HepG2 (cell line): ENCODE measurements at regions not wholly inside any gene's neighbourhood (a gene's known extent, or its start where the extent isn't known, plus 50 kb on each side); places are given as distances from the start of the nearest gene placed in this dataset.

Source experiments
- ATAC-seq: fragments of 200-7000 bp; cut with Tn5 transposase; 3 replicates; pipeline ENCODE4 v1.9.1; 2020; ENCODE audit warnings: mild to moderate bottlenecking, moderate library complexity
- BruUV-seq: library from RNA; stranded (reverse); fragments of 400-500 nt; replicated peaks from 2 replicates; lab custom pipeline; 2021; lab: Mats Ljungman, UMichigan
- CTCF ChIA-PET: fragments of 300-600 bp; formaldehyde crosslinking; extraction: SDS; loops from one replicate; lab custom pipeline; 2021; ENCODE audit warnings: low total read pairs, inconsistent platforms, low intra/inter-chr PET ratio; lab: Yijun Ruan, JAX
- POLR2A ChIA-PET: fragments of 350-600 bp; sonication (Branson Sonifier 250); formaldehyde crosslinking; loops from one replicate; lab custom pipeline; 2020; ENCODE audit warnings: antibody characterized with exemption, inconsistent platforms; lab: Yijun Ruan, JAX
- DNase-seq: peaks from one replicate; pipeline ENCODE4 v3.0.0-alpha.2; 2015; ENCODE audit warnings: low spot score
- FAIRE-seq: peaks from 3 replicates; lab custom pipeline; 2011; peaks lifted over from hg19 to GRCh38; lab: Jason Lieb, UNC
- H2AFZ ChIP-seq: one replicate; pipeline ENCODE4 v1.6.1; 2011; ENCODE audit warnings: low read length, inconsistent platforms
- H3K27ac ChIP-seq: fragments of 300-600 bp; 3 replicates; pipeline ENCODE4 v1.8.0; 2011; ENCODE audit warnings: mixed run types, mild to moderate bottlenecking, mixed read lengths, low read length, inconsistent platforms; ENCODE audit not compliant: insufficient read depth; ENCODE audit errors: extremely low read length
- H3K27me3 ChIP-seq, 2 experiments: fragments of 200-600 bp in 1 of 2; 2 replicates in 1 of 2; 3 replicates in 1 of 2; pipeline versions ENCODE4 v1.6.0 to v1.8.0; 2011; ENCODE audit warnings: low read length in 2 of 2, mild to moderate bottlenecking in 2 of 2, moderate library complexity in 2 of 2, inconsistent platforms in 1 of 2; ENCODE audit not compliant: insufficient read depth in 2 of 2, control insufficient read depth in 1 of 2
- H3K36me3 ChIP-seq, 2 experiments: fragments of 200-600 bp in 1 of 2; replicated peaks in 1 of 2; 2 replicates in 1 of 2; 3 replicates in 1 of 2; pipeline versions ENCODE4 v1.5.1 to v1.8.0; 2011; ENCODE audit warnings: low read length in 2 of 2, inconsistent platforms in 1 of 2; ENCODE audit not compliant: insufficient read depth in 2 of 2, control insufficient read depth in 1 of 2
- H3K4me1 ChIP-seq: 2 replicates; pipeline ENCODE4 v1.5.1; 2012; ENCODE audit warnings: low read length, inconsistent platforms; ENCODE audit not compliant: insufficient read depth
- H3K4me2 ChIP-seq: 2 replicates; pipeline ENCODE4 v1.6.0; 2011; ENCODE audit warnings: low read depth, low read length, inconsistent platforms
- H3K4me3 ChIP-seq, 3 experiments: fragments of 200-600 bp in 1 of 3; sonication (generic), shearing (Covaris generic) in 1 of 3; replicated peaks in 1 of 3; 2 replicates each; pipeline ENCODE4 v1.5.1; 2011 to 2016; ENCODE audit warnings: low read length in 3 of 3, inconsistent platforms in 2 of 3, low read depth in 2 of 3, mild to moderate bottlenecking in 2 of 3, control low read depth in 1 of 3, mixed read lengths in 1 of 3; ENCODE audit not compliant: insufficient read depth in 1 of 3
- H3K79me2 ChIP-seq: one replicate; pipeline ENCODE4 v1.6.1; 2011; ENCODE audit warnings: low read length, inconsistent platforms; ENCODE audit not compliant: insufficient read depth
- H3K9ac ChIP-seq: 2 replicates; pipeline ENCODE4 v1.6.0; 2011; ENCODE audit warnings: mild to moderate bottlenecking, low read depth, low read length, inconsistent platforms; ENCODE audit not compliant: insufficient read depth
- H3K9me3 ChIP-seq: 2 replicates; pipeline ENCODE4 v1.5.1; 2012; ENCODE audit warnings: mild to moderate bottlenecking, low read length
- H4K20me1 ChIP-seq: 2 replicates; pipeline ENCODE4 v1.6.0; 2011; ENCODE audit warnings: inconsistent platforms, mild to moderate bottlenecking, low read length, moderate library complexity; ENCODE audit not compliant: insufficient read depth
- BORCS8-MEF2B ChIP-seq: sonication (generic); formaldehyde crosslinking; IDR thresholded peaks from 2 replicates; pipeline ENCODE4 v1.8.0; 2022; ENCODE audit warnings: mild to moderate bottlenecking, missing genetic modification reagents
- HDAC1 ChIP-seq: sonication (generic); formaldehyde crosslinking; IDR thresholded peaks from 2 replicates; pipeline ENCODE4 v1.5.1; 2020; ENCODE audit warnings: mild to moderate bottlenecking, missing genetic modification reagents
- HOMEZ ChIP-seq: IDR thresholded peaks from 2 replicates; pipeline ENCODE4 v1.6.1; 2016; ENCODE audit warnings: low read depth
- MIXL1 ChIP-seq: IDR thresholded peaks from 2 replicates; pipeline ENCODE4 v1.6.1; 2016
- NR2F2 ChIP-seq: IDR thresholded peaks from 2 replicates; pipeline ENCODE4 v1.6.1; 2012; ENCODE audit warnings: low read depth, inconsistent platforms, borderline replicate concordance
- RFXAP ChIP-seq: sonication (generic); formaldehyde crosslinking; IDR thresholded peaks from 2 replicates; pipeline ENCODE4 v1.4.0; 2020; ENCODE audit warnings: missing genetic modification reagents, borderline replicate concordance
- TFDP1 ChIP-seq: IDR thresholded peaks from 2 replicates; pipeline ENCODE4 v1.6.1; 2016; ENCODE audit warnings: missing compliant biosample characterization, missing genetic modification reagents, borderline replicate concordance
- ZNF253 ChIP-seq: sonication (generic); formaldehyde crosslinking; IDR thresholded peaks from 2 replicates; pipeline ENCODE4 v1.8.0; 2022; ENCODE audit warnings: mild to moderate bottlenecking, missing genetic modification reagents, borderline replicate concordance
- ZNF280B ChIP-seq: sonication (generic); formaldehyde crosslinking; IDR thresholded peaks from 2 replicates; pipeline ENCODE4 v1.5.0; 2020; ENCODE audit warnings: missing genetic modification reagents, mild to moderate bottlenecking, borderline replicate concordance
- ZNF713 ChIP-seq: sonication (generic); formaldehyde crosslinking; IDR thresholded peaks from 2 replicates; pipeline ENCODE4 v1.4.0; 2020; ENCODE audit warnings: mild to moderate bottlenecking, missing genetic modification reagents
- ZNF800 ChIP-seq: sonication (generic); formaldehyde crosslinking; IDR thresholded peaks from 2 replicates; pipeline ENCODE4 v1.4.0; 2020; ENCODE audit warnings: missing genetic modification reagents
- WGBS: methylation state at CpG from one replicate; pipeline ENCODE4 v1.1.6; 2017; ENCODE audit warnings: low lambda C conversion rate; 5-methylcytosine and 5-hydroxymethylcytosine counted together
- in situ Hi-C: cut with HindIII; loops from 2 replicates; pipeline ENCODE4 v1.10.0; 2017; ENCODE audit warnings: low pct_unique_long_range_greater_than_20kb; ENCODE audit not compliant: extremely low pct_ligation_motif_present
- intact Hi-C: fragments of 100-400 bp; cut with micrococcal nuclease; formaldehyde crosslinking; loops from one replicate; pipeline ENCODE4 v1.10.0; 2022; ENCODE audit not compliant: unreplicated experiment

GRCh38 chr4:27267970-27268355 is 407.3 kb downstream of the STIM2 start:
- no peaks in the 10 kb centered on the region for H3K4me1 ChIP-seq
- no peaks in the 10 kb centered on the region for H4K20me1 ChIP-seq
- H3K9ac ChIP-seq = no peak overlapping the region
- WGBS = 0% methylated on average over 4 of the region's 4 CpGs
- no peaks in the 10 kb centered on the region for H3K36me3 ChIP-seq
- intact Hi-C loops = no loop called here
- H3K9me3 ChIP-seq = no peaks in the 10 kb centered on the region
- H3K4me3 ChIP-seq = no peak overlapping the region
- TF ChIP-seq HDAC1 (CRISPR knock-in tag) = no peak
- no peak for TF ChIP-seq MIXL1 (CRISPR knock-in tag)
- no peak for TF ChIP-seq ZNF280B (CRISPR knock-in tag)
- TF ChIP-seq RFXAP (CRISPR knock-in tag) = no peak
- TF ChIP-seq ZNF800 (CRISPR knock-in tag) = no peak
- no peak for TF ChIP-seq ZNF713 (CRISPR knock-in tag)
- no peak for TF ChIP-seq HOMEZ
- no peak for TF ChIP-seq BORCS8-MEF2B (CRISPR knock-in tag)
- no peak for TF ChIP-seq ZNF253 (CRISPR knock-in tag)
- no peak for TF ChIP-seq NR2F2
- TF ChIP-seq TFDP1 (CRISPR knock-in tag) = no peak
- TF ChIP-seq, all 625 proteins: peak for 0
- no peak overlapping the region for H3K27ac ChIP-seq
- FAIRE-seq (no peak), ATAC-seq (no peak), DNase-seq (no peak)
- no peak overlapping the region for H3K4me2 ChIP-seq
- BruUV-seq = no TSS peak
- in situ Hi-C loops = no loop called here
- no peak overlapping the region for H2AFZ ChIP-seq
- no peaks in the 10 kb centered on the region for H3K27me3 ChIP-seq
- CTCF ChIA-PET = no interaction called here
- no peaks in the 10 kb centered on the region for H3K79me2 ChIP-seq
- POLR2A ChIA-PET = no interaction called here
